Fibroblast of the aortic adventitia (primary cell): ENCODE measurements at regions not wholly inside any gene's neighbourhood (a gene's known extent, or its start where the extent isn't known, plus 50 kb on each side); places are given as distances from the start of the nearest gene placed in this dataset.
"Not testable (repeated sequence)": the region's sequence is repeated elsewhere in the genome, so short reads cannot be mapped to it uniquely, and the experiment has no call there.

ENCODE experiments used
- DNase-seq: peaks from one replicate; pipeline ENCODE4 v3.0.0-alpha.2; 2010; ENCODE audit warnings: low read depth
- H3K4me3 ChIP-seq: 2 replicates; pipeline ENCODE4 v1.5.1; 2011; ENCODE audit warnings: low read depth, mild to moderate bottlenecking, control low read depth, low read length, moderate library complexity
- CTCF ChIP-seq: IDR thresholded peaks from 2 replicates; pipeline ENCODE4 v1.5.1; 2011; ENCODE audit warnings: mild to moderate bottlenecking, low read length, control low read depth, inconsistent platforms; ENCODE audit not compliant: insufficient read depth

GRCh38 chr3:181210275-181210674, 220.7 kb upstream of the DNAJC19 start:
- DNase-seq: peak; percentile 57
- H3K4me3 ChIP-seq: no peak overlapping the region
- peak; percentile 33 for TF ChIP-seq CTCF

GRCh38 chr3:181189556-181189955, 200.0 kb upstream of the DNAJC19 start:
- TF ChIP-seq CTCF: no peak
- DNase-seq: no peak
- H3K4me3 ChIP-seq: no peak overlapping the region

DNA sequence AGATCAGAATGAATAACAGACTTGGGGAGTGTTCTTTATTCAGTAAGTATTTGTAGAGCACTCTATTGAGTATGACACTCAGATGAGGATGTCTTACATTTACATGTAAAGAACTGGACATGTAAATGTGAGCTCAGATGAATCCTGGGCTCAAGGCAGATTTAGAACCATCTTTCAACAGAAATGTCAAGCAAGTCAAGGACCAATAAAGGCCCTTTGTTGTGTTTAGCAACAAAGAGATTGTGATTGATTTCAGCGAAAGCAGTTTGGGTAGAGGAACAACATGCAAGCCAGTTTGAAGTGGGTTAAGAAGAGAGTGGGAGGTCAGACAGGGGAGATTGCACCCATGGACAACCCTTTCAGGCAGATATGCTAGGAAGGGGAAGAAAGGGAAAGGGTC, 194.2 kb upstream of the DNAJC19 start:
- no peak for DNase-seq
- H3K4me3 ChIP-seq: no peak overlapping the region
- TF ChIP-seq CTCF: no peak

- not testable (repeated sequence) for DNase-seq, H3K4me3 ChIP-seq
These were observed 193.5 kb upstream of the DNAJC19 start for GRCh38 chr3:181183057-181183456.

- TF ChIP-seq CTCF: no peak
- no peak for DNase-seq
These were observed 189.5 kb upstream of the DNAJC19 start for GRCh38 chr3:181178991-181179390.

GRCh38 chr3:181176601-181177000, 187.1 kb upstream of the DNAJC19 start:
- H3K4me3 ChIP-seq: no peak overlapping the region
- peak; percentile 67 for DNase-seq
- TF ChIP-seq CTCF: peak; percentile 62

More at GRCh38 chr3:181178991-181179390, 189.5 kb upstream of the DNAJC19 start:
- no peak overlapping the region for H3K4me3 ChIP-seq

DNA sequence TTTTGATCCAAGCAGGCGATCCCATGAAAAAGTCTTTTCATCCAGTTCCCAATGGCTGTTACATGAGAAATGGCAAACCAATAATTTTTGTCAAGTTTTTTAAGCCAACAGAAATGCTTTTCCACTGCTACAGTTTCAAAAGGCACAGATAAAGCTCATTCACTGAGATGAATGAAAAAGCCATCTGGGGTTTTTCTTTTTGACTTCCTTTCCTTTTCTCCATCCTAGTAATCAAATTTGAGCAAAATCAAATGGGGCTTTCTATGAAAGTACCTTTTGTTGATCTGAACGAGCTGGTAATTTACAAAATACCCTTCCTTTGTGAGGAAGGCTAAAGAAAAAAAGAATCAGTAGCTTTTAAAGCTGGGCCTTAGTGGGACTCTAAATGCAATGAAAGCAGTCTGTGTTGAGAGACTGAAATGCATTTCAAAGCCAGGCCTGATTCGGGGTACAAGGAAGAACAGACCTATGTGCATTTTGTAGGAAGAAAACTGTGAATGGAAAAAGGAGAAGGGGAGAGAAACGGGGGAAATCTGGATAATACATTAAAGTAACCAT, 185.2 kb upstream of the DNAJC19 start:
- DNase-seq: no peak
- H3K4me3 ChIP-seq: no peak overlapping the region
- TF ChIP-seq CTCF: no peak

DNA sequence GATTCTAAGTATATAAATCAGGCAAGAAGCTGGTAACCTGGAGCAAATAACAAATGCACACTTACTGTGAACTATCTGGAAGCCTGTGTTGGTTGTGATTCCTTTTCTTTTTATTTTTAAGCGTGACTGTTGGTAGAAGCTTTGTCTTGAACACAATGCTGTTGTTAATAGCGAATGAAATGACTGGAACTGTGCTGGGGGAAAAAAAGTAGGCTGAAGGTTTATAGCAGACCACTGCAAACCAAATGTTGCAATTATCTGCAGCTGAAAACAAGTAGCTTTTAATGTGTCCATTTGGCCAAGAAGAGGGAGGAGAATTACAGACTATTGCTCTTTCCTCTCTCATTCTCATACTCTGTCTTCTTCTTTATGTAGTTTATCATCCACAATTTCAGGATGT, 184.5 kb upstream of the DNAJC19 start:
- DNase-seq: no peak
- no peak for TF ChIP-seq CTCF
- no peak overlapping the region for H3K4me3 ChIP-seq
